ENCODE measurements at regions not wholly inside any gene's neighbourhood (a gene's known extent, or its start where the extent isn't known, plus 50 kb on each side); places are given as distances from the start of the nearest gene placed in this dataset.
A peak's percentile ranks its signal among the peaks of the same experiment; 100 is the strongest.

- H3K4me1 ChIP-seq = no peaks in the 10 kb centered on the region
- H3K4me3 ChIP-seq = no peak overlapping the region
- H3K4me2 ChIP-seq = no peak overlapping the region
- no peak for TF ChIP-seq Cebpa-rat (IDR thresholded peaks at IDR 0.05)
- no peak overlapping the region for H3K9ac ChIP-seq
- no peaks in the 10 kb centered on the region for H3K36me3 ChIP-seq
- H4K20me1 ChIP-seq = no peaks in the 10 kb centered on the region
- H3K9me3 ChIP-seq = 0 out of 2 replicates have a peak, but pooled peaks cover 12% of the 10 kb centered on the region
- no peaks in the 10 kb centered on the region for H3K27me3 ChIP-seq
- no peak overlapping the region for H3K27ac ChIP-seq
These were observed 372.4 kb downstream of the TGFB2 start for GRCh38 chr1:218717575-218717974.

- TF ChIP-seq Cebpa-rat (IDR thresholded peaks at IDR 0.05) = no peak
These were observed 373.1 kb downstream of the TGFB2 start for GRCh38 chr1:218718206-218718605.

GRCh38 chr1:218718977-218719376 is 373.8 kb downstream of the TGFB2 start:
- TF ChIP-seq Cebpa-rat (IDR thresholded peaks at IDR 0.05) = no peak
- Histone ChIP-seq H4K20me1 (no peaks in the 10 kb centered on the region), H3K36me3 (no peaks in the 10 kb centered on the region), H3K4me1 (no peaks in the 10 kb centered on the region), H3K27ac (no peak overlapping the region), H3K4me2 (no peak overlapping the region), H3K9ac (no peak overlapping the region), H3K9me3 (0 out of 2 replicates have a peak, but pooled peaks cover 12% of the 10 kb centered on the region), H3K27me3 (no peaks in the 10 kb centered on the region), H3K4me3 (no peak overlapping the region)

More at GRCh38 chr1:218718206-218718605, 373.1 kb downstream of the TGFB2 start:
- H4K20me1 ChIP-seq = no peaks in the 10 kb centered on the region
- H3K4me2 ChIP-seq = no peak overlapping the region
- H3K27me3 ChIP-seq = no peaks in the 10 kb centered on the region
- H3K27ac ChIP-seq = no peak overlapping the region
- no peaks in the 10 kb centered on the region for H3K4me1 ChIP-seq
- no peak overlapping the region for H3K4me3 ChIP-seq
- no peak overlapping the region for H3K9ac ChIP-seq
- H3K36me3 ChIP-seq = no peaks in the 10 kb centered on the region
- H3K9me3 ChIP-seq = 0 out of 2 replicates have a peak, but pooled peaks cover 12% of the 10 kb centered on the region

GRCh38 chr1:218728898-218729565 is 383.9 kb downstream of the TGFB2 start:
- H3K9ac ChIP-seq = no peak overlapping the region
- H3K4me1 ChIP-seq = no peaks in the 10 kb centered on the region
- no peaks in the 10 kb centered on the region for H3K27me3 ChIP-seq
- no peaks in the 10 kb centered on the region for H4K20me1 ChIP-seq
- no peak overlapping the region for H3K4me3 ChIP-seq
- no peak overlapping the region for H3K27ac ChIP-seq
- no peak for TF ChIP-seq Cebpa-rat (IDR thresholded peaks at IDR 0.05)
- H3K36me3 ChIP-seq = no peaks in the 10 kb centered on the region
- no peak overlapping the region for H3K4me2 ChIP-seq
- no peaks in the 10 kb centered on the region for H3K9me3 ChIP-seq

- TF ChIP-seq Cebpa-rat (IDR thresholded peaks at IDR 0.05) = no peak
- no peaks in the 10 kb centered on the region for H3K4me1 ChIP-seq
- H3K27ac ChIP-seq = no peak overlapping the region
- no peak overlapping the region for H3K4me3 ChIP-seq
- no peak overlapping the region for H3K9ac ChIP-seq
- no peaks in the 10 kb centered on the region for H3K9me3 ChIP-seq
- H3K36me3 ChIP-seq = no peaks in the 10 kb centered on the region
- H4K20me1 ChIP-seq = no peaks in the 10 kb centered on the region
- H3K27me3 ChIP-seq = no peaks in the 10 kb centered on the region
- no peak overlapping the region for H3K4me2 ChIP-seq
These were observed 390.4 kb downstream of the TGFB2 start for GRCh38 chr1:218735436-218736032.

- no peaks in the 10 kb centered on the region for H3K4me1 ChIP-seq
- H3K9ac ChIP-seq = no peak overlapping the region
- H3K4me2 ChIP-seq = no peak overlapping the region
- no peaks in the 10 kb centered on the region for H4K20me1 ChIP-seq
- no peak overlapping the region for H3K27ac ChIP-seq
- H3K4me3 ChIP-seq = no peak overlapping the region
- H3K9me3 ChIP-seq = no peaks in the 10 kb centered on the region
- H3K27me3 ChIP-seq = no peaks in the 10 kb centered on the region
- no peaks in the 10 kb centered on the region for H3K36me3 ChIP-seq
- TF ChIP-seq Cebpa-rat (IDR thresholded peaks at IDR 0.05) = peak; percentile 31; the same call in 1 of the 2 replicates
These were observed 394.3 kb downstream of the TGFB2 start for GRCh38 chr1:218739426-218739825.

GRCh38 chr1:218741852-218742251 is 396.7 kb downstream of the TGFB2 start:
- H4K20me1 ChIP-seq = no peaks in the 10 kb centered on the region

GRCh38 chr1:218742467-218743262 is 397.5 kb downstream of the TGFB2 start:
- no peak overlapping the region for H3K27ac ChIP-seq
- no peaks in the 10 kb centered on the region for H4K20me1 ChIP-seq
- H3K4me1 ChIP-seq = no peaks in the 10 kb centered on the region
- 0 out of 2 replicates have a peak, but pooled peaks cover 5% of the 10 kb centered on the region for H3K9me3 ChIP-seq
- TF ChIP-seq Cebpa-rat (IDR thresholded peaks at IDR 0.05) = no peak
- H3K36me3 ChIP-seq = no peaks in the 10 kb centered on the region
- H3K4me3 ChIP-seq = no peak overlapping the region
- no peak overlapping the region for H3K4me2 ChIP-seq
- H3K9ac ChIP-seq = no peak overlapping the region
- no peaks in the 10 kb centered on the region for H3K27me3 ChIP-seq

More at GRCh38 chr1:218741852-218742251, 396.7 kb downstream of the TGFB2 start:
- H3K36me3 ChIP-seq = no peaks in the 10 kb centered on the region
- TF ChIP-seq Cebpa-rat (IDR thresholded peaks at IDR 0.05) = no peak
- H3K4me2 ChIP-seq = no peak overlapping the region
- H3K27me3 ChIP-seq = no peaks in the 10 kb centered on the region
- no peak overlapping the region for H3K27ac ChIP-seq
- no peak overlapping the region for H3K4me3 ChIP-seq
- 0 out of 2 replicates have a peak, but pooled peaks cover 5% of the 10 kb centered on the region for H3K9me3 ChIP-seq
- H3K4me1 ChIP-seq = no peaks in the 10 kb centered on the region
- no peak overlapping the region for H3K9ac ChIP-seq

- Histone ChIP-seq H3K4me3 (no peak overlapping the region), H3K36me3 (no peaks in the 10 kb centered on the region), H3K27ac (no peak overlapping the region), H4K20me1 (no peaks in the 10 kb centered on the region), H3K27me3 (no peaks in the 10 kb centered on the region), H3K9me3 (peaks cover 8% of the 10 kb centered on the region), H3K9ac (no peak overlapping the region), H3K4me1 (no peaks in the 10 kb centered on the region), H3K4me2 (no peak overlapping the region)
- no peak for TF ChIP-seq Cebpa-rat (IDR thresholded peaks at IDR 0.05)
These were observed 398.8 kb downstream of the TGFB2 start for GRCh38 chr1:218743861-218744505.
